PC-9 (cell line): ENCODE measurements at regions not wholly inside any gene's neighbourhood (a gene's known extent, or its start where the extent isn't known, plus 50 kb on each side); places are given as distances from the start of the nearest gene placed in this dataset.
"Not testable (repeated sequence)": the region's sequence is repeated elsewhere in the genome, so short reads cannot be mapped to it uniquely, and the experiment has no call there.

ENCODE experiments used
- BruUV-seq: library from RNA; stranded (reverse); fragments of 400-500 nt; replicated peaks from 2 replicates; lab custom pipeline; 2021; lab: Mats Ljungman, UMichigan
- CTCF ChIA-PET: fragments of 300-600 bp; sonication (Branson Sonifier 250); formaldehyde crosslinking; loops from one replicate; lab custom pipeline; 2022; ENCODE audit warnings: antibody characterized with exemption; lab: Charles Lee
- POLR2A ChIA-PET: fragments of 300-600 bp; sonication (Branson Sonifier 250); formaldehyde crosslinking; loops from one replicate; lab custom pipeline; 2022; ENCODE audit warnings: antibody characterized with exemption; ENCODE audit not compliant: unreplicated experiment; lab: Charles Lee
- DNase-seq, 2 experiments: peaks; one replicate each; pipeline versions ENCODE4 v3.0.0 to v3.0.0-alpha.2; 2015 to 2022; ENCODE audit warnings: mixed read lengths in 1 of 2
- H2AFZ ChIP-seq: fragments of 200-600 bp; sonication (generic); 2 replicates; pipeline ENCODE4 v1.8.1; 2017; ENCODE audit warnings: antibody characterized with exemption
- H3F3A ChIP-seq: fragments of 200-600 bp; sonication (generic); 2 replicates; pipeline ENCODE4 v1.8.1; 2017; ENCODE audit warnings: antibody characterized with exemption, mild to moderate bottlenecking, low read depth; ENCODE audit not compliant: insufficient read depth
- H3K27ac ChIP-seq: fragments of 200-600 bp; sonication (generic); 2 replicates; pipeline ENCODE4 v1.6.1; 2016; ENCODE audit warnings: mixed run types
- H3K27me3 ChIP-seq: fragments of 200-600 bp; sonication (generic); 2 replicates; pipeline ENCODE4 v1.6.1; 2016; ENCODE audit warnings: low read depth, mixed run types; ENCODE audit not compliant: insufficient read depth
- H3K36me3 ChIP-seq: fragments of 200-600 bp; sonication (generic); 2 replicates; pipeline ENCODE4 v1.6.1; 2016; ENCODE audit warnings: low read depth, mixed run types
- H3K4me1 ChIP-seq: fragments of 200-600 bp; sonication (generic); replicated peaks from 2 replicates; pipeline ENCODE4 v1.6.1; 2016; ENCODE audit warnings: mixed run types; ENCODE audit not compliant: insufficient read depth
- H3K4me2 ChIP-seq: fragments of 200-600 bp; sonication (generic); 2 replicates; pipeline ENCODE4 v1.6.1; 2017; ENCODE audit warnings: mixed run types
- H3K4me3 ChIP-seq: fragments of 200-600 bp; sonication (generic); 2 replicates; pipeline ENCODE4 v1.6.1; 2016; ENCODE audit warnings: mixed run types
- H3K79me2 ChIP-seq: fragments of 200-600 bp; sonication (generic); 2 replicates; pipeline ENCODE4 v1.6.1; 2017; ENCODE audit warnings: low read depth, mixed run types
- H3K9me2 ChIP-seq: fragments of 200-600 bp; sonication (generic); 2 replicates; pipeline ENCODE4 v1.8.1; 2017; ENCODE audit warnings: mild to moderate bottlenecking; ENCODE audit not compliant: insufficient read depth
- H3K9me3 ChIP-seq: fragments of 200-600 bp; sonication (generic); 2 replicates; pipeline ENCODE4 v1.8.1; 2016; ENCODE audit warnings: low read depth; ENCODE audit not compliant: insufficient read depth
- H4K20me1 ChIP-seq: fragments of 200-600 bp; sonication (generic); 2 replicates; pipeline ENCODE4 v1.8.1; 2017; ENCODE audit not compliant: insufficient read depth
- CTCF ChIP-seq: fragments of 200-600 bp; sonication (generic); conservative IDR thresholded peaks from 2 replicates; pipeline ENCODE4 v1.6.1; 2017; ENCODE audit warnings: mixed run types, antibody characterized with exemption, mild to moderate bottlenecking, moderate library complexity
- EZH2 ChIP-seq: fragments of 200-600 bp; sonication (generic); IDR thresholded peaks from 2 replicates; pipeline ENCODE4 v1.8.0; 2017; ENCODE audit warnings: antibody characterized with exemption, low read depth
- intact Hi-C: fragments of 100-400 bp; cut with micrococcal nuclease; formaldehyde crosslinking; loops from one replicate; pipeline ENCODE4 v1.10.0; 2022; ENCODE audit not compliant: unreplicated experiment

- no TSS peak for BruUV-seq
- Histone ChIP-seq H3K4me1 (peaks cover 23% of the 10 kb centered on the region), H3K4me3 (no peak overlapping the region), H4K20me1 (no peaks in the 10 kb centered on the region), H3K4me2 (no peak overlapping the region), H3K9me2 (no peaks in the 10 kb centered on the region), H3F3A (peaks cover 39% of the 10 kb centered on the region; the same call in 1 of the 2 replicates), H3K36me3 (no peaks in the 10 kb centered on the region), H2AFZ (no peak overlapping the region), H3K9me3 (no peaks in the 10 kb centered on the region), H3K79me2 (no peaks in the 10 kb centered on the region), H3K27me3 (no peaks in the 10 kb centered on the region), H3K27ac (no peak overlapping the region)
- DNase-seq: no peak
- ChIA-PET CTCF (no interaction called here), POLR2A (interaction anchor here (1.0 kb wide), 1 partner anchor 9 kb away, joined by 3 read pairs; no protein-coding TSS in a partner anchor)
- intact Hi-C loops: no loop called here
- TF ChIP-seq CTCF (no peak), EZH2 (no peak)
Observed at GRCh38 chr2:240383099-240383758, 52.2 kb upstream of the GPC1 start.

- DNase-seq: no peak
- Histone ChIP-seq H3F3A (peaks cover 36% of the 10 kb centered on the region; the same call in 1 of the 2 replicates), H3K4me2 (no peak overlapping the region), H4K20me1 (no peaks in the 10 kb centered on the region), H3K79me2 (no peaks in the 10 kb centered on the region), H3K36me3 (no peaks in the 10 kb centered on the region), H3K27me3 (no peaks in the 10 kb centered on the region), H3K4me3 (no peak overlapping the region), H3K4me1 (peaks cover 27% of the 10 kb centered on the region), H3K27ac (no peak overlapping the region), H3K9me2 (no peaks in the 10 kb centered on the region), H3K9me3 (no peaks in the 10 kb centered on the region), H2AFZ (no peak overlapping the region)
- ChIA-PET POLR2A (interaction anchor here (1.0 kb wide), 1 partner anchor 10 kb away, joined by 3 read pairs; no protein-coding TSS in a partner anchor), CTCF (no interaction called here)
- intact Hi-C loops: no loop called here
- BruUV-seq: no TSS peak
- TF ChIP-seq CTCF: no peak
- TF ChIP-seq EZH2: no peak
Observed at GRCh38 chr2:240383871-240384700, 51.4 kb upstream of the GPC1 start.

GRCh38 chr2:240384711-240385450 is 50.6 kb upstream of the GPC1 start:
- TF ChIP-seq CTCF (no peak), EZH2 (no peak)
- POLR2A ChIA-PET: interaction anchor here (1.0 to 1.1 kb wide), 2 partner anchors 11 to 152 kb away, joined by 3 to 17 read pairs; no protein-coding TSS in a partner anchor
- H3K27ac ChIP-seq: no peak overlapping the region
- CTCF ChIA-PET: no interaction called here
- intact Hi-C loops: no loop called here
- TSS peak; percentile 0 for BruUV-seq
- H3K9me2 ChIP-seq: no peaks in the 10 kb centered on the region
- DNase-seq: no peak
- no peak overlapping the region for H3K4me3 ChIP-seq
- H3K79me2 ChIP-seq: no peaks in the 10 kb centered on the region
- H3K36me3 ChIP-seq: no peaks in the 10 kb centered on the region
- H3K27me3 ChIP-seq: no peaks in the 10 kb centered on the region
- peaks cover 30% of the 10 kb centered on the region; the same call in 1 of the 2 replicates for H3F3A ChIP-seq
- H3K4me2 ChIP-seq: no peak overlapping the region
- peaks cover 27% of the 10 kb centered on the region for H3K4me1 ChIP-seq
- H2AFZ ChIP-seq: no peak overlapping the region
- no peaks in the 10 kb centered on the region for H3K9me3 ChIP-seq
- H4K20me1 ChIP-seq: no peaks in the 10 kb centered on the region

- peak in 1 of 2 experiments; percentile 54 for DNase-seq
- H3K36me3 ChIP-seq, H4K20me1 ChIP-seq, H3K9me2 ChIP-seq, H3K9me3 ChIP-seq, H3K4me3 ChIP-seq, BruUV-seq, H3K79me2 ChIP-seq, H2AFZ ChIP-seq, H3K27me3 ChIP-seq: not testable (repeated sequence)
- ChIA-PET CTCF (interaction anchor here (1.8 kb wide), 1 partner anchor 16 kb away, joined by 8 read pairs; no protein-coding TSS in a partner anchor), POLR2A (interaction anchor here (0.6 to 1.1 kb wide), 5 partner anchors 12 to 180 kb away, joined by 3 to 17 read pairs (median 5); no protein-coding TSS in a partner anchor)
- peak overlapping the region; percentile 32 for H3K27ac ChIP-seq
- peaks cover 30% of the 10 kb centered on the region; the same call in 1 of the 2 replicates for H3F3A ChIP-seq
- peak overlapping the region; percentile 76; the same call in 1 of the 2 replicates for H3K4me2 ChIP-seq
- peaks cover 27% of the 10 kb centered on the region for H3K4me1 ChIP-seq
- intact Hi-C loops: loop anchor here (2.0 kb wide), 1 partner anchor 41 kb away; no protein-coding TSS in a partner anchor
Observed at GRCh38 chr2:240385451-240386161, 49.9 kb upstream of the GPC1 start.
